ENCODE measurements at regions not wholly inside any gene's neighbourhood (a gene's known extent, or its start where the extent isn't known, plus 50 kb on each side); places are given as distances from the start of the nearest gene placed in this dataset.

DNA sequence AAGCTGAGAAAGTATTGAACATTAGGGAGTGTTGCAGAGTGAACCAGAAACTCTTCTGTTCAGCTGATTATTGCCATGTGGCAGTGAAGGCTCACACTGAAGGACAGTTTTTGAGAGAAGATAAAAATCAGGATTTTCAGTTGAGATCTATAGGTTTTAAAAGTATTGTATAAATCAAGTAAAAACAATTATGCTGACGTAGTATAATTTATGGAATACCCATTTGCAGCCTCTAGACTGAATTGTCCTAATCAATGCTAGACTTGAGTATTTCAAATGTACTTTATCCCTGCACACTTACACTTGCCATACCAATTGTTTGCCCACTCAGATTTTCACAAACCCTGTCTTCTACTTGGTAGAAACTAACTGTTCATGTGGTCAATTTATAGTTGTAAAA, 245.8 kb downstream of the FRK start:
- Histone ChIP-seq H3K4me1 (ENCODE audit: control insufficient read depth, insufficient read depth, low read length) (no peaks in the 10 kb centered on the region), H3K4me3 (ENCODE audit: low read depth in 2 of 2, low read length in 2 of 2) (no peak overlapping the region), H3K27me3 (ENCODE audit: control insufficient read depth, insufficient read depth, low read length) (no peaks in the 10 kb centered on the region), H3K9me3 (ENCODE audit: control insufficient read depth, insufficient read depth, low read depth, low read length) (no peaks in the 10 kb centered on the region), H3K36me3 (ENCODE audit: control insufficient read depth, insufficient read depth, low read length) (no peaks in the 10 kb centered on the region), H3K27ac (ENCODE audit: low read length) (no peak overlapping the region)
- no TSS peak for BruUV-seq (replicated peaks)
- ATAC-seq (no peak), DNase-seq (ENCODE audit: low read depth, low spot score) (no peak)
- in situ Hi-C loops (cut with HindIII; ENCODE audit: low pct_unique_long_range_greater_than_20kb, low sequenced_read_pairs) = no loop called here
- intact Hi-C loops (cut with micrococcal nuclease; ENCODE audit: unreplicated experiment) = no loop called here
- ChIA-PET CTCF (no interaction called here), POLR2A (no interaction called here)
- TF ChIP-seq, protein P1, sequence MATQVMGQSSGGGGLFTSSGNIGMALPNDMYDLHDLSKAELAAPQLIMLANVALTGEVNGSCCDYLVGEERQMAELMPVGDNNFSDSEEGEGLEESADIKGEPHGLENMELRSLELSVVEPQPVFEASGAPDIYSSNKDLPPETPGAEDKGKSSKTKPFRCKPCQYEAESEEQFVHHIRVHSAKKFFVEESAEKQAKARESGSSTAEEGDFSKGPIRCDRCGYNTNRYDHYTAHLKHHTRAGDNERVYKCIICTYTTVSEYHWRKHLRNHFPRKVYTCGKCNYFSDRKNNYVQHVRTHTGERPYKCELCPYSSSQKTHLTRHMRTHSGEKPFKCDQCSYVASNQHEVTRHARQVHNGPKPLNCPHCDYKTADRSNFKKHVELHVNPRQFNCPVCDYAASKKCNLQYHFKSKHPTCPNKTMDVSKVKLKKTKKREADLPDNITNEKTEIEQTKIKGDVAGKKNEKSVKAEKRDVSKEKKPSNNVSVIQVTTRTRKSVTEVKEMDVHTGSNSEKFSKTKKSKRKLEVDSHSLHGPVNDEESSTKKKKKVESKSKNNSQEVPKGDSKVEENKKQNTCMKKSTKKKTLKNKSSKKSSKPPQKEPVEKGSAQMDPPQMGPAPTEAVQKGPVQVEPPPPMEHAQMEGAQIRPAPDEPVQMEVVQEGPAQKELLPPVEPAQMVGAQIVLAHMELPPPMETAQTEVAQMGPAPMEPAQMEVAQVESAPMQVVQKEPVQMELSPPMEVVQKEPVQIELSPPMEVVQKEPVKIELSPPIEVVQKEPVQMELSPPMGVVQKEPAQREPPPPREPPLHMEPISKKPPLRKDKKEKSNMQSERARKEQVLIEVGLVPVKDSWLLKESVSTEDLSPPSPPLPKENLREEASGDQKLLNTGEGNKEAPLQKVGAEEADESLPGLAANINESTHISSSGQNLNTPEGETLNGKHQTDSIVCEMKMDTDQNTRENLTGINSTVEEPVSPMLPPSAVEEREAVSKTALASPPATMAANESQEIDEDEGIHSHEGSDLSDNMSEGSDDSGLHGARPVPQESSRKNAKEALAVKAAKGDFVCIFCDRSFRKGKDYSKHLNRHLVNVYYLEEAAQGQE (IDR thresholded peaks at IDR 0.05; ENCODE audit: insufficient read depth in 1 of 2, low read depth in 2 of 2, low read length in 1 of 2) = no peak
- TF ChIP-seq POLR2AphosphoS5 (IDR thresholded peaks at IDR 0.05; ENCODE audit: low read depth, low read length) = no peak
- TF ChIP-seq, protein P2, sequence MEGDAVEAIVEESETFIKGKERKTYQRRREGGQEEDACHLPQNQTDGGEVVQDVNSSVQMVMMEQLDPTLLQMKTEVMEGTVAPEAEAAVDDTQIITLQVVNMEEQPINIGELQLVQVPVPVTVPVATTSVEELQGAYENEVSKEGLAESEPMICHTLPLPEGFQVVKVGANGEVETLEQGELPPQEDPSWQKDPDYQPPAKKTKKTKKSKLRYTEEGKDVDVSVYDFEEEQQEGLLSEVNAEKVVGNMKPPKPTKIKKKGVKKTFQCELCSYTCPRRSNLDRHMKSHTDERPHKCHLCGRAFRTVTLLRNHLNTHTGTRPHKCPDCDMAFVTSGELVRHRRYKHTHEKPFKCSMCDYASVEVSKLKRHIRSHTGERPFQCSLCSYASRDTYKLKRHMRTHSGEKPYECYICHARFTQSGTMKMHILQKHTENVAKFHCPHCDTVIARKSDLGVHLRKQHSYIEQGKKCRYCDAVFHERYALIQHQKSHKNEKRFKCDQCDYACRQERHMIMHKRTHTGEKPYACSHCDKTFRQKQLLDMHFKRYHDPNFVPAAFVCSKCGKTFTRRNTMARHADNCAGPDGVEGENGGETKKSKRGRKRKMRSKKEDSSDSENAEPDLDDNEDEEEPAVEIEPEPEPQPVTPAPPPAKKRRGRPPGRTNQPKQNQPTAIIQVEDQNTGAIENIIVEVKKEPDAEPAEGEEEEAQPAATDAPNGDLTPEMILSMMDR (IDR thresholded peaks at IDR 0.05) = no peak

DNA sequence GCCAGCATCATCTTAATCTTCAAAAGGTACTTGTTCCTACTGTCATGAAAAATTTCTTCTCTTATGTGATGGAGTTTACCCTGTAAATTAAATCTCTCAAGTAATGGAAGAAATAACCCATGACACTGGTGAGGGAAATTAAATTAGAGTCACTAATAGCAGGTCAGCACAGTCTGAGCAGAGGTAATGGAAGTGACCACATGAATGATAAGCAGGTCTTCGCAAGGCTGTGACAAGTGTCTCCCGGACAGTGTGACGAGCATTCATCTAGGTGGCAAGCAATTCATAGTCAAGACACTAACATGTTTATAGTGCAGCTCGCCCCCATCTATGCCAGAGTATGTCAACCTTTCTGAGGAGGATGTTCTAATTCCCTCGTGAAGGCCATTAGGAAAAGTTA, 249.2 kb downstream of the FRK start:
- CTCF ChIA-PET = no interaction called here
- POLR2A ChIA-PET = interaction anchor here (0.6 to 0.7 kb wide), 2 partner anchors 37 to 187 kb away, joined by 7 read pairs; no protein-coding TSS in a partner anchor
- ATAC-seq (no peak), DNase-seq (ENCODE audit: low read depth, low spot score) (no peak)
- H3K27ac ChIP-seq (ENCODE audit: low read length) = no peak overlapping the region
- H3K4me3 ChIP-seq (ENCODE audit: low read depth in 2 of 2, low read length in 2 of 2) = no peak overlapping the region
- H3K36me3 ChIP-seq (ENCODE audit: control insufficient read depth, insufficient read depth, low read length) = no peaks in the 10 kb centered on the region
- in situ Hi-C loops (cut with HindIII; ENCODE audit: low pct_unique_long_range_greater_than_20kb, low sequenced_read_pairs) = no loop called here
- H3K27me3 ChIP-seq (ENCODE audit: control insufficient read depth, insufficient read depth, low read length) = no peaks in the 10 kb centered on the region
- no peaks in the 10 kb centered on the region for H3K4me1 ChIP-seq (ENCODE audit: control insufficient read depth, insufficient read depth, low read length)
- H3K9me3 ChIP-seq (ENCODE audit: control insufficient read depth, insufficient read depth, low read depth, low read length) = no peaks in the 10 kb centered on the region
- no TSS peak for BruUV-seq (replicated peaks)
- intact Hi-C loops (cut with micrococcal nuclease; ENCODE audit: unreplicated experiment) = no loop called here
- no peak for TF ChIP-seq SIN3A (IDR thresholded peaks at IDR 0.05; ENCODE audit: borderline replicate concordance, insufficient read depth, low read depth, low read length)
- TF ChIP-seq, protein P1 (IDR thresholded peaks at IDR 0.05; ENCODE audit: insufficient read depth in 1 of 2, low read depth in 2 of 2, low read length in 1 of 2) = no peak
- no peak for TF ChIP-seq POLR2AphosphoS5 (IDR thresholded peaks at IDR 0.05; ENCODE audit: low read depth, low read length)
- TF ChIP-seq TCF7L2 (IDR thresholded peaks at IDR 0.05; ENCODE audit: low read depth, low read length) = no peak
- TF ChIP-seq, protein P2 (IDR thresholded peaks at IDR 0.05) = no peak
